ENCODE measurements at regions not wholly inside any gene's neighbourhood (a gene's known extent, or its start where the extent isn't known, plus 50 kb on each side); places are given as distances from the start of the nearest gene placed in this dataset.
A peak's percentile ranks its signal among the peaks of the same experiment; 100 is the strongest.
"Not testable (repeated sequence)": the region's sequence is repeated elsewhere in the genome, so short reads cannot be mapped to it uniquely, and the experiment has no call there.

- no peak for DNase-seq
Observed at GRCh38 chr4:94014484-94015136, 186.1 kb downstream of the ATOH1 start.

- no peak for DNase-seq
Observed at GRCh38 chr4:94015956-94016355, 187.4 kb downstream of the ATOH1 start.

GRCh38 chr4:94032754-94033153 lies 174.9 kb upstream of the SMARCAD1 start:
- no peak for DNase-seq

GRCh38 chr4:94036964-94037363 lies 170.7 kb upstream of the SMARCAD1 start:
- DNase-seq: no peak

GRCh38 chr4:94038195-94038594 lies 169.5 kb upstream of the SMARCAD1 start:
- peak in 1 of 3 donors; percentile 1 for DNase-seq

- DNase-seq: no peak
Observed at GRCh38 chr4:94039226-94039625, 168.4 kb upstream of the SMARCAD1 start.

GRCh38 chr4:94044471-94044870 lies 163.2 kb upstream of the SMARCAD1 start:
- not testable (repeated sequence) for DNase-seq

GRCh38 chr4:94063084-94063483 lies 144.6 kb upstream of the SMARCAD1 start:
- DNase-seq: no peak

- peak in 2 of 3 donors; percentile 22 to 71 for DNase-seq
Observed at GRCh38 chr4:94068753-94069719, 138.6 kb upstream of the SMARCAD1 start.

GRCh38 chr4:94076498-94076897 lies 131.2 kb upstream of the SMARCAD1 start:
- no peak for DNase-seq

GRCh38 chr4:94084155-94084554 lies 123.5 kb upstream of the SMARCAD1 start:
- no peak for DNase-seq

- DNase-seq: not testable (repeated sequence)
Observed at GRCh38 chr4:94099141-94099540, 108.5 kb upstream of the SMARCAD1 start.

- DNase-seq: no peak
Observed at GRCh38 chr4:94112644-94113043, 95.0 kb upstream of the SMARCAD1 start.

GRCh38 chr4:94115687-94116086 lies 92.0 kb upstream of the SMARCAD1 start:
- no peak for DNase-seq

GRCh38 chr4:94116842-94117241 lies 90.8 kb upstream of the SMARCAD1 start:
- no peak for DNase-seq

GRCh38 chr4:94126669-94127068 lies 81.0 kb upstream of the SMARCAD1 start:
- DNase-seq: peak in 1 of 3 donors; percentile 27

- DNase-seq: peak; percentile 1 to 16 (median 6)
Observed at GRCh38 chr4:94127707-94128328, 79.8 kb upstream of the SMARCAD1 start.

GRCh38 chr4:94131212-94131611 lies 76.5 kb upstream of the SMARCAD1 start:
- DNase-seq: no peak

- DNase-seq: peak in 1 of 3 donors; percentile 2
Observed at GRCh38 chr4:94135701-94136100, 72.0 kb upstream of the SMARCAD1 start.

GRCh38 chr4:94139931-94140612 lies 67.6 kb upstream of the SMARCAD1 start:
- DNase-seq: no peak

- DNase-seq: no peak
Observed at GRCh38 chr4:94141001-94141400, 66.7 kb upstream of the SMARCAD1 start.

- not testable (repeated sequence) for DNase-seq
Observed at GRCh38 chr4:94148052-94148451, 59.6 kb upstream of the SMARCAD1 start.
